Panc1 (cell line): ENCODE measurements at regions not wholly inside any gene's neighbourhood (a gene's known extent, or its start where the extent isn't known, plus 50 kb on each side); places are given as distances from the start of the nearest gene placed in this dataset.

ENCODE experiments used
- ATAC-seq: fragments of 200-7000 bp; cut with Tn5 transposase; 2 replicates; pipeline ENCODE4 v1.9.1; 2020; ENCODE audit warnings: mild to moderate bottlenecking, moderate library complexity
- BruUV-seq: library from RNA; stranded (reverse); fragments of 400-500 nt; replicated peaks from 2 replicates; lab custom pipeline; 2021; lab: Mats Ljungman, UMichigan
- CTCF ChIA-PET: fragments of 300-600 bp; sonication (Branson Sonifier 250); formaldehyde crosslinking; loops from one replicate; lab custom pipeline; 2022; ENCODE audit warnings: antibody characterized with exemption; lab: Charles Lee
- POLR2A ChIA-PET: fragments of 300-600 bp; sonication (Branson Sonifier 250); formaldehyde crosslinking; loops from one replicate; lab custom pipeline; 2022; ENCODE audit warnings: antibody characterized with exemption; lab: Charles Lee
- DNase-seq: peaks from one replicate; pipeline ENCODE4 v3.0.0-alpha.2; 2010; ENCODE audit warnings: low read depth, low spot score
- H3K27ac ChIP-seq: 2 replicates; pipeline ENCODE4 v1.5.1; 2011; ENCODE audit warnings: mild to moderate bottlenecking, low read length, inconsistent platforms
- H3K27me3 ChIP-seq: fragments of 200-500 bp; sonication (Bioruptor generic); 2 replicates; pipeline ENCODE4 v1.6.0; 2014; ENCODE audit warnings: low read length, inconsistent platforms; ENCODE audit not compliant: control insufficient read depth, insufficient read depth
- H3K36me3 ChIP-seq: fragments of 200-500 bp; sonication (Bioruptor generic); 2 replicates; pipeline ENCODE4 v1.5.1; 2014; ENCODE audit warnings: inconsistent platforms, mild to moderate bottlenecking, low read length, moderate library complexity; ENCODE audit not compliant: control insufficient read depth, insufficient read depth
- H3K4me1 ChIP-seq: 2 replicates; pipeline ENCODE4 v1.5.1; 2011; ENCODE audit warnings: inconsistent platforms, mild to moderate bottlenecking, low read length, moderate library complexity; ENCODE audit not compliant: control insufficient read depth, insufficient read depth
- H3K4me3 ChIP-seq, 2 experiments: 2 replicates each; pipeline ENCODE4 v1.5.1; 2011 to 2012; ENCODE audit warnings: low read depth in 2 of 2, low read length in 2 of 2, mild to moderate bottlenecking in 2 of 2, inconsistent platforms in 1 of 2, moderate library complexity in 1 of 2
- H3K9me3 ChIP-seq: fragments of 200-500 bp; sonication (Bioruptor generic); 2 replicates; pipeline ENCODE4 v1.5.1; 2014; ENCODE audit warnings: low read depth, mild to moderate bottlenecking, inconsistent platforms, low read length, moderate library complexity; ENCODE audit not compliant: control insufficient read depth, insufficient read depth
- POLR2AphosphoS5 ChIP-seq: IDR thresholded peaks from 2 replicates; pipeline ENCODE4 v1.6.1; 2012; ENCODE audit warnings: mild to moderate bottlenecking, low read depth, low read length, moderate library complexity
- SIN3A ChIP-seq: IDR thresholded peaks from 2 replicates; pipeline ENCODE4 v1.6.1; 2012; ENCODE audit warnings: low read depth, mild to moderate bottlenecking, low read length, moderate library complexity, borderline replicate concordance; ENCODE audit not compliant: insufficient read depth
- TCF7L2 ChIP-seq: IDR thresholded peaks from 2 replicates; pipeline ENCODE4 v1.6.1; 2011; ENCODE audit warnings: mild to moderate bottlenecking, low read depth, low read length, inconsistent platforms
- in situ Hi-C: cut with HindIII; loops from 2 replicates; pipeline ENCODE4 v1.10.0; 2016; ENCODE audit warnings: low sequenced_read_pairs, low pct_unique_long_range_greater_than_20kb
- intact Hi-C: fragments of 100-400 bp; cut with micrococcal nuclease; formaldehyde crosslinking; loops from one replicate; pipeline ENCODE4 v1.10.0; 2022; ENCODE audit not compliant: unreplicated experiment
- TF ChIP-seq, protein P1 (sequence below), 2 experiments: IDR thresholded peaks; 2 replicates each; pipeline ENCODE4 v1.6.1; 2011 to 2012; ENCODE audit warnings: low read depth in 2 of 2, control low read depth in 1 of 2, low read length in 1 of 2, mild to moderate bottlenecking in 1 of 2, moderate library complexity in 1 of 2; ENCODE audit not compliant: insufficient read depth in 1 of 2
- TF ChIP-seq, protein P2 (sequence below): fragments of 450-650 bp; IDR thresholded peaks from 2 replicates; pipeline ENCODE4 v1.5.1; 2017; ENCODE audit warnings: mild to moderate bottlenecking

DNA sequence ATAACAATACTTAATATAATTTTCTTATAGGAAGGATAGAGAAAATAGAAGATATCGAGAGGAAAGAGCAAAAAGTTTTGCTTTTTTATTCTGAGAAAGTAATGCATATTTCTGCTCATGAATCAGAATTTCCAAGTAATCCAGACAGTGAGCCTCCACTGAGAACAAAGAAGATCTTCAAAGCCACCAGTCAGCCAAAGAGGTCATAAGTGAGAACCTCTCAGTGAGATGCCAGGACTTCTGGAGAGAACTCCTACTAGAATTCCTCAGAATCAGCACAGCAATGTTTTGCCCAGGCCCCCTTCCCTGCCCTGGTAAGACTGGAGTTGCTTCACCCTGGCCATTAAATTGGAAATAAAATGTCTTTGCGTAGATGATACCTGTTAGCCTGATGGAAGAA is 254.4 kb upstream of the FAT4 start (continued):
- no peak for TF ChIP-seq SIN3A

DNA sequence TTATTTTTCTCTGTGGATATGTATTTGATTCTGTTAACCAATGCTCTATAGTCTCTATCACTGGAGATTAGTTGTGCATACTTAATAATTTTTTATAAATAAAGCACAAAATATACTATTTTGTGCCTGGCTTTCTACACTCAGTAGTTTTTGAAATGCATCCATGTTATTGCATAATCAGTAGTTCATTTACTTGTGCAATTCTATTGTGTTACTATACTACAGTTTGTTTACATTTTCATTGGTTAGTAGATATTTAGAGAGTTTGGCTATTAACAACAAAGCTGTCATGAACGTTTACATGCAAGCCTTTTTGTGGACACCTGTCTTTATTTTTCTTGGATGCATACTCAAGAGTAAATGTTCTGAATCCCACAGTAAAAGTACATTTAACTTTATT is 265.0 kb upstream of the FAT4 start:
- ChIA-PET POLR2A (no interaction called here), CTCF (no interaction called here)
- Histone ChIP-seq H3K27me3 (no peaks in the 10 kb centered on the region), H3K36me3 (no peaks in the 10 kb centered on the region), H3K9me3 (no peaks in the 10 kb centered on the region), H3K4me3 (no peak overlapping the region), H3K4me1 (no peaks in the 10 kb centered on the region), H3K27ac (no peak overlapping the region)
- no peak for ATAC-seq
- BruUV-seq = no TSS peak
- in situ Hi-C loops = no loop called here
- TF ChIP-seq, protein P1, sequence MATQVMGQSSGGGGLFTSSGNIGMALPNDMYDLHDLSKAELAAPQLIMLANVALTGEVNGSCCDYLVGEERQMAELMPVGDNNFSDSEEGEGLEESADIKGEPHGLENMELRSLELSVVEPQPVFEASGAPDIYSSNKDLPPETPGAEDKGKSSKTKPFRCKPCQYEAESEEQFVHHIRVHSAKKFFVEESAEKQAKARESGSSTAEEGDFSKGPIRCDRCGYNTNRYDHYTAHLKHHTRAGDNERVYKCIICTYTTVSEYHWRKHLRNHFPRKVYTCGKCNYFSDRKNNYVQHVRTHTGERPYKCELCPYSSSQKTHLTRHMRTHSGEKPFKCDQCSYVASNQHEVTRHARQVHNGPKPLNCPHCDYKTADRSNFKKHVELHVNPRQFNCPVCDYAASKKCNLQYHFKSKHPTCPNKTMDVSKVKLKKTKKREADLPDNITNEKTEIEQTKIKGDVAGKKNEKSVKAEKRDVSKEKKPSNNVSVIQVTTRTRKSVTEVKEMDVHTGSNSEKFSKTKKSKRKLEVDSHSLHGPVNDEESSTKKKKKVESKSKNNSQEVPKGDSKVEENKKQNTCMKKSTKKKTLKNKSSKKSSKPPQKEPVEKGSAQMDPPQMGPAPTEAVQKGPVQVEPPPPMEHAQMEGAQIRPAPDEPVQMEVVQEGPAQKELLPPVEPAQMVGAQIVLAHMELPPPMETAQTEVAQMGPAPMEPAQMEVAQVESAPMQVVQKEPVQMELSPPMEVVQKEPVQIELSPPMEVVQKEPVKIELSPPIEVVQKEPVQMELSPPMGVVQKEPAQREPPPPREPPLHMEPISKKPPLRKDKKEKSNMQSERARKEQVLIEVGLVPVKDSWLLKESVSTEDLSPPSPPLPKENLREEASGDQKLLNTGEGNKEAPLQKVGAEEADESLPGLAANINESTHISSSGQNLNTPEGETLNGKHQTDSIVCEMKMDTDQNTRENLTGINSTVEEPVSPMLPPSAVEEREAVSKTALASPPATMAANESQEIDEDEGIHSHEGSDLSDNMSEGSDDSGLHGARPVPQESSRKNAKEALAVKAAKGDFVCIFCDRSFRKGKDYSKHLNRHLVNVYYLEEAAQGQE (IDR thresholded peaks at IDR 0.05; ENCODE audit: insufficient read depth in 1 of 2, low read depth in 2 of 2, low read length in 1 of 2) = no peak
- TF ChIP-seq, protein P2, sequence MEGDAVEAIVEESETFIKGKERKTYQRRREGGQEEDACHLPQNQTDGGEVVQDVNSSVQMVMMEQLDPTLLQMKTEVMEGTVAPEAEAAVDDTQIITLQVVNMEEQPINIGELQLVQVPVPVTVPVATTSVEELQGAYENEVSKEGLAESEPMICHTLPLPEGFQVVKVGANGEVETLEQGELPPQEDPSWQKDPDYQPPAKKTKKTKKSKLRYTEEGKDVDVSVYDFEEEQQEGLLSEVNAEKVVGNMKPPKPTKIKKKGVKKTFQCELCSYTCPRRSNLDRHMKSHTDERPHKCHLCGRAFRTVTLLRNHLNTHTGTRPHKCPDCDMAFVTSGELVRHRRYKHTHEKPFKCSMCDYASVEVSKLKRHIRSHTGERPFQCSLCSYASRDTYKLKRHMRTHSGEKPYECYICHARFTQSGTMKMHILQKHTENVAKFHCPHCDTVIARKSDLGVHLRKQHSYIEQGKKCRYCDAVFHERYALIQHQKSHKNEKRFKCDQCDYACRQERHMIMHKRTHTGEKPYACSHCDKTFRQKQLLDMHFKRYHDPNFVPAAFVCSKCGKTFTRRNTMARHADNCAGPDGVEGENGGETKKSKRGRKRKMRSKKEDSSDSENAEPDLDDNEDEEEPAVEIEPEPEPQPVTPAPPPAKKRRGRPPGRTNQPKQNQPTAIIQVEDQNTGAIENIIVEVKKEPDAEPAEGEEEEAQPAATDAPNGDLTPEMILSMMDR = no peak
- TF ChIP-seq TCF7L2 (no peak), POLR2AphosphoS5 (no peak), SIN3A (no peak)
- DNase-seq = no peak
- intact Hi-C loops = no loop called here

DNA sequence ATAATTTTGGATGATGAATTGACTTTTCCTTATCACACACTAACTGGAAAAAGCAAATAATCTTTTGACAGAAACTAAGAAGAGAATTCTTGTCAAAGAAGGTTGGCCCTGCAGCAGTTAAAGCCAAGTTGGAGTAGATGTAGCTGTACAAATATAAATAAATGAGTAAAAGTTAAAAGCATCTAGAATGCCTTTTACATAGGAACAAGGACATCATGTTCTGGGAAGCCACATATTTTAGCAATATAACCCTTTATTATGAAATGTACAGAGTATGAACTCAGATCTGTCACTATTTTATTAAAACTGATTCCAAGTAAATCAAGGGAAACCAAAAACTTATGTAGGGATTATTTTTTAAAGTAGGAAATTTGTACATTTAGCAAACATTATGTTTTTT is 269.4 kb upstream of the FAT4 start:
- no TSS peak for BruUV-seq
- H3K27ac ChIP-seq = no peak overlapping the region
- ATAC-seq (no peak), DNase-seq (no peak)
- intact Hi-C loops (no loop called here), in situ Hi-C loops (no loop called here)
- no peaks in the 10 kb centered on the region for H3K4me1 ChIP-seq
- no peaks in the 10 kb centered on the region for H3K36me3 ChIP-seq
- TF ChIP-seq POLR2AphosphoS5 (no peak), TCF7L2 (no peak), SIN3A (no peak)
- TF ChIP-seq, protein P2 = no peak
- TF ChIP-seq, protein P1 (IDR thresholded peaks at IDR 0.05; ENCODE audit: insufficient read depth in 1 of 2, low read depth in 2 of 2, low read length in 1 of 2) = no peak
- no peaks in the 10 kb centered on the region for H3K27me3 ChIP-seq
- no peak overlapping the region for H3K4me3 ChIP-seq
- ChIA-PET CTCF (no interaction called here), POLR2A (interaction anchor here (0.6 kb wide), 1 partner anchor 19 kb away, joined by 5 read pairs; no protein-coding TSS in a partner anchor)
- no peaks in the 10 kb centered on the region for H3K9me3 ChIP-seq
